GM23338 (cell line): ENCODE measurements at regions not wholly inside any gene's neighbourhood (a gene's known extent, or its start where the extent isn't known, plus 50 kb on each side); places are given as distances from the start of the nearest gene placed in this dataset.

Experiments used
- ETS1 ChIP-seq: IDR thresholded peaks from 2 replicates; pipeline ENCODE4 v1.6.1; 2016; ENCODE audit warnings: antibody characterized with exemption
- EZH2phosphoT487 ChIP-seq: fragments of 200-600 bp; sonication (generic); IDR thresholded peaks from one replicate; pipeline ENCODE4 v1.8.1; 2018; ENCODE audit warnings: antibody characterized with exemption; ENCODE audit not compliant: unreplicated experiment
- POLR2AphosphoS5 ChIP-seq: IDR thresholded peaks from 2 replicates; pipeline ENCODE4 v1.6.1; 2016; ENCODE audit warnings: antibody characterized with exemption, low read depth
- REST ChIP-seq: IDR thresholded peaks from one replicate; pipeline ENCODE4 v1.6.1; 2018; ENCODE audit warnings: antibody characterized with exemption; ENCODE audit not compliant: unreplicated experiment
- ZNF114 ChIP-seq: fragments of 250-450 bp; sonication (Bioruptor Pico); IDR thresholded peaks from 2 replicates; pipeline ENCODE4 v1.5.0; 2020; ENCODE audit warnings: mild to moderate bottlenecking, moderate library complexity
- ZNF462 ChIP-seq: fragments of 250-450 bp; sonication (Bioruptor Pico); IDR thresholded peaks from 2 replicates; pipeline ENCODE4 v1.5.0; 2020; ENCODE audit warnings: mild to moderate bottlenecking, moderate library complexity

- TF ChIP-seq ZNF462 (CRISPR knock-in tag): no peak
- TF ChIP-seq ZNF114 (CRISPR knock-in tag): no peak
- no peak for TF ChIP-seq EZH2phosphoT487
- TF ChIP-seq POLR2AphosphoS5: no peak
- TF ChIP-seq REST: no peak
- no peak for TF ChIP-seq ETS1
These were observed 126.4 kb upstream of the ADAMTSL1 start (continued) for GRCh38 chr9:18347386-18348082.
